ENCODE measurements at regions not wholly inside any gene's neighbourhood (a gene's known extent, or its start where the extent isn't known, plus 50 kb on each side); places are given as distances from the start of the nearest gene placed in this dataset.

GRCh38 chr20:59376109-59376841 lies 75.9 kb downstream of the EDN3 start:
- DNase-seq, result no peak

GRCh38 chr20:59376998-59377397 lies 76.6 kb downstream of the EDN3 start:
- DNase-seq, result no peak

- no peak for DNase-seq
These were observed 77.4 kb downstream of the EDN3 start for GRCh38 chr20:59377842-59378241.

GRCh38 chr20:59378396-59378795 lies 78.0 kb downstream of the EDN3 start:
- no peak for DNase-seq

- no peak for DNase-seq
These were observed 78.6 kb downstream of the EDN3 start for GRCh38 chr20:59378966-59379365.

GRCh38 chr20:59381689-59382088 lies 81.3 kb downstream of the EDN3 start:
- DNase-seq, result no peak

GRCh38 chr20:59382157-59382725 lies 81.8 kb downstream of the EDN3 start:
- no peak for DNase-seq

- DNase-seq, result no peak
These were observed 82.5 kb downstream of the EDN3 start for GRCh38 chr20:59382907-59383306.

GRCh38 chr20:59385038-59385437 lies 84.6 kb downstream of the EDN3 start:
- no peak for DNase-seq

GRCh38 chr20:59385480-59385879 lies 85.1 kb downstream of the EDN3 start:
- DNase-seq, result peak; percentile 54

GRCh38 chr20:59386809-59387208 lies 86.4 kb downstream of the EDN3 start:
- DNase-seq, result peak; percentile 56

GRCh38 chr20:59387891-59388290 lies 87.5 kb downstream of the EDN3 start:
- no peak for DNase-seq

- no peak for DNase-seq
These were observed 88.0 kb downstream of the EDN3 start for GRCh38 chr20:59388402-59388801.

- DNase-seq, result no peak
These were observed 90.0 kb downstream of the EDN3 start for GRCh38 chr20:59390437-59390836.

- DNase-seq, result no peak
These were observed 91.6 kb downstream of the EDN3 start for GRCh38 chr20:59391975-59392374.

- DNase-seq, result no peak
These were observed 92.3 kb downstream of the EDN3 start for GRCh38 chr20:59392736-59393135.

- no peak for DNase-seq
These were observed 92.7 kb downstream of the EDN3 start for GRCh38 chr20:59393142-59393541.

GRCh38 chr20:59395729-59396128 lies 95.3 kb downstream of the EDN3 start:
- DNase-seq, result no peak

- no peak for DNase-seq
These were observed 98.3 kb downstream of the EDN3 start for GRCh38 chr20:59398537-59399205.

- no peak for DNase-seq
These were observed 99.2 kb downstream of the EDN3 start for GRCh38 chr20:59399426-59400099.

- no peak for DNase-seq
These were observed 100.3 kb downstream of the EDN3 start for GRCh38 chr20:59400708-59401107.

GRCh38 chr20:59402681-59403080 lies 102.3 kb downstream of the EDN3 start:
- peak; percentile 51 for DNase-seq

- peak; percentile 93 for DNase-seq
These were observed 103.0 kb downstream of the EDN3 start for GRCh38 chr20:59403261-59403961.
